ENCODE measurements at regions not wholly inside any gene's neighbourhood (a gene's known extent, or its start where the extent isn't known, plus 50 kb on each side); places are given as distances from the start of the nearest gene placed in this dataset.

DNA sequence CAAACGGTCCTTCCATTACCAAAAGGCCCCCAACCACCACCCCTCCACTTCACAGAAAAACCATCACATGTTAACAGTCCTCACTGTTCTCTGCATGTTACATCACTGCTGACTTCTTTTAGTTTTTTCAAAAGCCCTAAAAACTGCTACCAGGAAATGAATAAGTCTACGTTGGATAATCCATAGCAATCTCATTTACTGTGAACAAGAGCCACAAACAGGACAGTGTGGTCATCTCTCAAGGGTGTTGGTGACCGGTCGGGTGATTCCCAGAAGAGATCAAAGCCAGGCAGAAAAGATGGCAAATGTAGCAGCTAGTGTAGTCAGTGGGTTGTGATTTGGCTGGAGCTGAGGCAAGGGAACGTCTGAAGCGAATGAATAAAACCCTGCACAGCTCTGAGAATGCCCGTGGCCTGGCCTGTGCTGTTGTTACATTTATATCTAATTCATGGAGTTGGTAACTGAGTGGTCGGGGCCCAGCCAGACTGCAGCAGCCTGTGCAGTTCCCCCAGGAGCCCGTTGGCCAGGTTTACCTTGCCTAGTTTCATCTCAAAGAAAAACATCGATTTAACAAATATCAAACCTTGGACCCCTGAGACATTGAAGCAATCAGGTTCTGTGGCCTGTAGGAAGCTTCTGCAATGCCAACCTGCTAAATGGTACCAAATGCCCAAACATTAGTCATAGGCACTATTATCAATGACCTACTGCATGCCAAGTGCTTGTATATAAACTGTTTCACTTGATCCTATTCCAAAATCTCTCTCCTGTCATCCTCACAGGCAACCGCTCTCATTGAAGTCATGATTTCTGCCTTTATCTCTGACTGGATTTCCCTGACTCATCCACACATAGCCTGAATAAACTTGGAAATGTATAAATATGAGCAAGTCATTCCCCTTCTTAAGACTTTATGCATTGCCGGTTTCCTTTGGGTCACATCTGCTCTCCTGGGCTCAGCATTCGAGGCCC lies 153.8 kb upstream of the SERP2 start:
- TF ChIP-seq EZH2 (IDR thresholded peaks at IDR 0.05; ENCODE audit: insufficient read depth, poor library complexity, severe bottlenecking) (no peak), EZH2phosphoT487 (IDR thresholded peaks at IDR 0.05; ENCODE audit: insufficient read depth, low read depth) (no peak)

Data from GM23248 (cell line).